Activated CD4-positive, alpha-beta T cell treated with anti-CD3 and anti-CD28 coated beads, Interleukin-2, Interleukin-6, amounts not matched to agents 100 ng/mL and 50 ng/mL, durations not matched to agents 16 hours and 8 hours (primary cell): ENCODE measurements at regions not wholly inside any gene's neighbourhood (a gene's known extent, or its start where the extent isn't known, plus 50 kb on each side); places are given as distances from the start of the nearest gene placed in this dataset.
"Not testable (repeated sequence)": the region's sequence is repeated elsewhere in the genome, so short reads cannot be mapped to it uniquely, and the experiment has no call there.

ENCODE experiments used
- DNase-seq: peaks from one replicate; pipeline ENCODE4 v3.0.0-alpha.2; 2020

GRCh38 chr5:118551716-118552115, 436.6 kb downstream of the DTWD2 start:
- no peak for DNase-seq

GRCh38 chr5:118551031-118551430, 437.3 kb downstream of the DTWD2 start:
- no peak for DNase-seq

DNA sequence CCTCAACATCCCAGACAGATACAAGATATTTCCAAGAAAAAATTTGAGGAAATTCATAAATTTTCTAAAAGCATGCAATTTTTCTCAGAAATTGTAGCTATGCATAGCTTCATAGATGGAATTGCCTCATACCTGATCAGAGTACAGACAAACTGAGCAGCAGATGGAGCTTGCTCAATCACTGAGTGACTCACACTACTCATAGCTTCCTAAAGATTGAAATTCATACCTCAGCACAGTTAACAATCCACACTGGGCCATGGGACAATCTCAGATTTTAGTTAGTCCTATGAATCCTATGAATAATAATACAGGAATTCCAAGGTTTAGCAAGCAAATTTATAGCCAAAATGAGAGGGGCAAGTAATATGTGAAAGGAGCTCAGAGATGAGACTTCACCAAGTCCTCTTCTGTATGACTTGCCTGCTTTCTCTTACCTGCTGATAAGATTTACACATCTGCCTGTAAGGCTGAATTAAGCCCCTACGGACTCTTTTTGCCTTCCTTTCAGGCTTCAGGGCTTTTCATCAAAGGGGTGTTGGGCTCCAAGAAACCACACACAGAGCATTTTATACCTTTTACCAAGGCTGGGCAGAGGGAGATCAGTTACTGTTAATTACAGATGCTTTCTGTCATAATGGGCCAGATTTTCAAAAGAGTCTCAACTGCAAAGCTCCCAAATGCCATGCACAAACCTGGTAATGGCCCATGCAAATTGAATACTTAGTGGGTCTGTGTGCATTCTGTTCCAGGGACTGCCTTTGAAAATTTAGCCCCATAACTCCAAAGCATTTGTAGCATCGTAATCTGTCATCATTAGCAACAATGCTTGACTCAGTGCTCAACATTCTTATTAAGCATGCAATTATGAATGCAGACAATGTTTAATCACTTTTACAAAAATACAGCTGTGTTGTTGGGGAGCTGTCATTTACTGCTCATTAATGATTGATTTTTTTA, 439.3 kb downstream of the DTWD2 start:
- no peak for DNase-seq

GRCh38 chr5:118545470-118545869, 442.9 kb downstream of the DTWD2 start:
- no peak for DNase-seq

DNA sequence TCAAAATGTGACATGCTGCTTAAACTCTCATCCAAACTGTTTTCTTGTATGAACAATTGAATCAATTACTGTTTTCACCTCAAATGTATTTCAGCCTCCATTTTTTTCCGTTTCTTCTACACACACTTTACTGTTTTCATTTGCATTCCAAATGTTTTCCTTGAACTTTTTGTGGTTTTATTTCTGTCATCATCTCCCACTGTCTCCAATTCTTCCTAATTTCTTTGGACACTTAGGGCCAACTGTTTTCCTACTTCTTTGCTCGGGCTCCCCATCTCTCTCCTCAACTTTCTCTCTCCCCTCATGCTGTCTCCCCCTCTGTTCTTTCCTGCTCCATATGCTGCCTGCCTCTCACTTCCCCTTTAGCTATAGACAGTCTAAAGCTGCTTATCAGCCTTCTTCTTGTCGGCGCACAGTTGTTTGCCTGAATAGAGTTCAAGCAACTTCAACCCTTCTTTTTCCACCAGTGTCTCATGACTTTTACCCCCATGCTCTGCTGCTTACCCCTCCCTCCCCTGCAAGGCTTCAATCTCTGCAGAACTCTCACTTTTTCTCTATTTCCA, 443.4 kb downstream of the DTWD2 start:
- no peak for DNase-seq

DNA sequence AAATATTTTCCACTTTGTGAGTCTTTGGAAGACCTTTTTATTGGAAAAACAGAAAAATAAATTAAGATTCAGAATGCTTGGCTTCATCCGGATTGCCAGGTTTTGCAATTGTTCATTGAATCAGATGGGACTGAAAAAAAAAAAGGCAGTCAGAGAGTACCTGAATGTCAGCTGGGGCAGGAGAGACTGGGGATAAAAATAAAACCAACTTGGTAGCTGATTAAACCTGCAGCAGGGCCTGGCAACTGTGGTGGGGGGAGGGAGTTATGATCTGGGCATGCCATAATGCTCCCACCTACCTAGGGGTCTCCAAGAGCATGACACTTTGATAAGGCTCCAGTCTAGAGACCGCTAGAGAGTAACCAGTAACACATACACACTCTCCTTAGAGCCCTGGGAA, 454.4 kb downstream of the DTWD2 start:
- no peak for DNase-seq

GRCh38 chr5:118533156-118533555, 455.2 kb downstream of the DTWD2 start:
- no peak for DNase-seq

- DNase-seq = no peak
These were observed 457.1 kb downstream of the DTWD2 start for GRCh38 chr5:118531276-118531675.

DNA sequence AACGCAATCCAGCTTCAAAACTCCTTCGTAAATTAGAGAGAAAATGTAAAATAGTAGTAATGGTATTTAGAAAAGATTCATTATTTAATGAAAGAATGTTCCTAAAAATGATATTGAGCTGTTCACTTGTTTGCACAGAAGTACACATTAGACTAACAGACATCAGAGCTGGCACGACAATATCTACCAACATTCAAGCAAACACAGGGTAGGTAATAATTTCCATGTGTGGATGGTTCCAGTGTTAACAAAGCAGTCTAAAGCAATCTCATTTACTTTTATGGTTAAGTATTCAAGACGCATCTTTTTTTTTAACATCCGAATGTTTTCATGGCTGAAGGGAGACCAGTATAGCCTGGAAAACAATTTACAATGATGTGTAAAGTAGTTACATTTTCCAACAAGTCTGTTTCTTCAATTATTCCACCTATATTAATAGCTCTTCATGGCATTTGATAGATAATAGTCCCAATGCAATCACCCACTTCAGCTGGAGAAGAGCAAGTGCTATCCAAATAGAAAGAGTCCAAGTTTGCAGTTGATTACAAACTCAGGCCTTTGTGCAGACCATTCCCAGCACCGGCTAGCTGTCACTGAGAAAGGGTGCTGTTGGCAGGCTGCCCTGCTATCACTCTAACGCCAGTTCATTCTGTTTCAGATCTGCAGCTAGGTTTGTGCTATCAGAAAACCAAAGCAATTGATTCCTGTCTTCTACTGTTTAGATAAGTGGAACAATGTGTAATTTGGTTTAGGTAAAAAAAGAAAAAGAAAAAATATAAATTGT, 458.8 kb downstream of the DTWD2 start:
- no peak for DNase-seq

GRCh38 chr5:118522626-118523025, 465.7 kb downstream of the DTWD2 start:
- no peak for DNase-seq

- DNase-seq = no peak
These were observed 467.5 kb downstream of the DTWD2 start for GRCh38 chr5:118520771-118521415.

DNA sequence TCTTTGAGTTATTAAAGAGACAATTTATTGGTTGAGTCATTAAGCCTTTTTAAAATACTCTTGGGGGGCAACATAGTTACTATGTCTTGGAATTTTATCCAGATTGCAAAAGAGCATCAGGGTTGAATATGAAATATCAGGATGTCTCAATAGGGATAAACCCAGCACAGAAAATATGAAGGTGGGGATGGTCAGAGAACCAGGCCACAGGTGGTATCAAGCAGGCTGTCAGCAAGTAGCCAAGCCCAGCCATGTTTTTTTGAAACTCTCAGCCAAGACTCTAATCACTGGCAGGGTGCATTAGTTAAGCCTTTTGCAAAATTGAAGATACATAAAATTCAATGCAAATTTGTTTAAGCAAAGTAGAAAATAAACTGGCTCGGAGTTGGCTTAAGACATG, 468.9 kb downstream of the DTWD2 start:
- no peak for DNase-seq

DNA sequence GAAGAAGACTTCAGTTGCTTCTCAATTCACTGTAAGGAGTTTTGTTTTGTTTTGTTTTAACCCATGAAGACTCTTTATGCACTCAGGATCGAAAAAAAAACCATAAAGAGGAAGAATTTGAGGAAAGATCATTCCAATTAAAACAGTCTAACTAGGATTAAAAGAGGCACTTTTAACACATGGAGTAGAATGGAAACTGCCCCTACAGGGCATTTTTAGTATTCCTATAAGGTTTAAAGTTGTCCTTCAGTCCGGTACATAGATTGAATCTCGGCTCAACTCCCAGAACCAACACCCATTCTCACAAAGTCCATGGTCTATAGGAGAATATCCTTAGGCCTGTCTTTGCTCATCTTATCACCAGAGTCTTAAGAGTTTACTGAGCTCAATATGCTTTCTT, 469.6 kb downstream of the DTWD2 start:
- no peak for DNase-seq

DNA sequence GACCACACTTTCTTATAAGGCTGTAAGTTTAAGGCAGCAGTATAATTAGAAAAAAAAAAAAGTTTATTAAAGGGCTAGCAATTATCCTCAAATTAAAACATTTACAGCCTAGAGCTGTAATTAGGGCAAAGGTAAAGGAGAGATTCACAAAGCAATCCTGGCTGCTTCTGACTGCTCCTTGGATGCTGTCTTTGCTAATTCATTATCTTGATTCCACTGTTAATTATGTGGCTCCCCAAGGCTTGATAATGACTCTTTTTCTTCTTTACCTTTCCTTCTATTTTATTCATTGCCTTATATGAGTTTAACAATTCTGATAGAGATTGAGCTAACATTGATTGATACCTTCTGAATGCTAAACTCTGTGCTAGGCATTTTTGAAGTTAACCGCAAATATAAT, 476.5 kb downstream of the DTWD2 start:
- DNase-seq = no peak

- DNase-seq = no peak
These were observed 482.0 kb downstream of the DTWD2 start for GRCh38 chr5:118506217-118506852.

DNA sequence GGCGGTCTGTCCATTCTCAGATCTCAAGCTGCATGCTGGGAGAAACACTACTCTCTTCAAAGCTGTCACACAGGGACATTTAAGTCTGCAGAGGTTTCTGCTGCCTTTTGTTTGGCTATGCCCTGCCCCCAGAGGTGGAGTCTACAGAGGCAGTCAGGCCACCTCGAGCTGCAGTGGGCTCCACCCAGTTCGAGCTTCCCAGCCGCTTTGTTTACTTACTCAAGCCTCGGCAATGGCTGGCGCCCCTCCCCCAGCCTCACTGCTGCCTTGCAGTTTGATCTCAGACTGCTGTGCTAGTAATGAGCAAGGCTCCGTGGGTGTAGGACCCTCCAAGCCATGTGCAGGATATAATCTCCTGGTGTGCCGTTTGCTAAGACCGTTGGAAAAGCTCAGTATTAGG, 486.1 kb downstream of the DTWD2 start:
- DNase-seq = not testable (repeated sequence)

DNA sequence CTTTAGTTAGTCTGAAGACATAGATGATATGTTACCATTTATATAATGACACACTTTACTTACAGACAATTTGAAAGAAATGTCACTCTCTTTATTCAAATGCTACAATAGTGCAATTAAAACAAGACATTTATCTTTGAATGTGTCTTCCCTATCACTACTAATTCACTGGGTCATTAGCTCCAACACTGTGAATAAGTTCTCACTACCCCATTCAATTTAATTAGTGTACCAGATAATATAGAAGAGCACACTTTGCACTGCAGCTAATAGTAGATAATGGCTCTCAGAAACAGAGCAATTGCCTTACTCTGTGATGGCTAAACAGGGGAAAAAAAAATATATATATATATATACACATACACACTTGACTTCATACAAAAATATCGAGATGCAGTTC, 497.0 kb downstream of the DTWD2 start:
- no peak for DNase-seq

GRCh38 chr5:118486647-118487225, 501.6 kb downstream of the DTWD2 start:
- no peak for DNase-seq

GRCh38 chr5:118479285-118479684, 509.1 kb downstream of the DTWD2 start:
- DNase-seq = no peak

DNA sequence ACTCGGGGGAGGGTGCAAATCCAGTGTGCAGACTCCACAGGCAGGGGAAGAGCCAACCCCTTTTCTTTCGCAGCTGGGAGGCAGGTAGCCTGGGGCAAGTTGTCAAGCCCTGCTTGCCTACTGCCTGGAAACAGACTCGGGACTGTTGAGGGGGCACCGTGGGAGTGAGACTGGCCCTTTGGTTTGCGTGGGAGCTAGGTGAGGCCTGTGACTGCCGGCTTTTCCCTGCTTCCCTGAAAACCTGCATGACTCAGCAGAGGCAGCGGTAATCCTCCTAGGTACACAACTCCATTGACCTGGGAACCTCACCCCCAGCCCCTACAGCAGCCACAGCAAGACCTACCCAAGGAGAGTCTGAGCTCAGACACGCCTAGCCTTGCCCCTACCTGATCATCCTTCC, 509.5 kb downstream of the DTWD2 start:
- DNase-seq = no peak

- no peak for DNase-seq
These were observed 520.3 kb downstream of the DTWD2 start for GRCh38 chr5:118468085-118468484.

- DNase-seq = no peak
These were observed 521.2 kb downstream of the DTWD2 start for GRCh38 chr5:118467103-118467502.
